H9 (cell line): ENCODE measurements at regions not wholly inside any gene's neighbourhood (a gene's known extent, or its start where the extent isn't known, plus 50 kb on each side); places are given as distances from the start of the nearest gene placed in this dataset.

ENCODE experiments used
- DNase-seq: peaks from one replicate; pipeline ENCODE4 v3.0.0-alpha.2; 2017
- H2AFZ ChIP-seq: one replicate; pipeline ENCODE4 v1.6.1; 2013; ENCODE audit warnings: mild to moderate bottlenecking, low read length, control low read depth, moderate library complexity
- H2AK5ac ChIP-seq: 2 replicates; pipeline ENCODE4 v1.6.1; 2013; ENCODE audit warnings: low read length, control low read depth, mixed read lengths; ENCODE audit not compliant: insufficient read length
- H2BK120ac ChIP-seq: one replicate; pipeline ENCODE4 v1.6.1; 2013; ENCODE audit warnings: low read depth, mild to moderate bottlenecking, low read length, control low read depth, inconsistent platforms; ENCODE audit not compliant: poor library complexity, severe bottlenecking
- H2BK12ac ChIP-seq: 2 replicates; pipeline ENCODE4 v1.6.1; 2013; ENCODE audit warnings: low read length, control low read depth, mixed read lengths, low read depth; ENCODE audit not compliant: insufficient read length
- H2BK15ac ChIP-seq: 2 replicates; pipeline ENCODE4 v1.6.1; 2013; ENCODE audit warnings: low read depth, low read length, control low read depth
- H2BK20ac ChIP-seq: one replicate; pipeline ENCODE4 v1.6.1; 2013; ENCODE audit warnings: low read depth, mild to moderate bottlenecking, low read length, control low read depth, inconsistent platforms; ENCODE audit not compliant: poor library complexity, severe bottlenecking
- H2BK5ac ChIP-seq: 2 replicates; pipeline ENCODE4 v1.6.1; 2013; ENCODE audit warnings: low read length, control low read depth, mixed read lengths; ENCODE audit not compliant: insufficient read length
- H3K14ac ChIP-seq: 2 replicates; pipeline ENCODE4 v1.6.1; 2013; ENCODE audit warnings: low read length, control low read depth; ENCODE audit not compliant: insufficient read depth
- H3K18ac ChIP-seq: 2 replicates; pipeline ENCODE4 v1.6.1; 2013; ENCODE audit warnings: low read depth, mild to moderate bottlenecking, mixed read lengths, low read length, control low read depth; ENCODE audit not compliant: insufficient read length
- H3K23ac ChIP-seq: 2 replicates; pipeline ENCODE4 v1.6.1; 2013; ENCODE audit warnings: low read length, control low read depth, mixed read lengths, low read depth; ENCODE audit not compliant: insufficient read length
- H3K23me2 ChIP-seq: 2 replicates; pipeline ENCODE4 v1.6.1; 2013; ENCODE audit warnings: low read depth, mild to moderate bottlenecking, mixed read lengths, low read length, control low read depth; ENCODE audit not compliant: insufficient read length, poor library complexity, severe bottlenecking
- H3K27ac ChIP-seq: 2 replicates; pipeline ENCODE4 v1.5.1; 2013; ENCODE audit warnings: low read length, control low read depth, mixed read lengths, low read depth; ENCODE audit not compliant: insufficient read length
- H3K27me3 ChIP-seq: 2 replicates; pipeline ENCODE4 v1.6.1; 2013; ENCODE audit warnings: low read length, control low read depth, inconsistent platforms; ENCODE audit not compliant: insufficient read depth
- H3K4ac ChIP-seq: 2 replicates; pipeline ENCODE4 v1.6.1; 2013; ENCODE audit warnings: low read depth, mild to moderate bottlenecking, control low read depth, inconsistent platforms, low read length, moderate library complexity
- H3K4me1 ChIP-seq: 2 replicates; pipeline ENCODE4 v1.6.1; 2013; ENCODE audit warnings: low read length, control low read depth, inconsistent platforms; ENCODE audit not compliant: insufficient read depth
- H3K4me2 ChIP-seq: 2 replicates; pipeline ENCODE4 v1.6.1; 2013; ENCODE audit warnings: low read length, control low read depth, mixed read lengths; ENCODE audit not compliant: insufficient read length, insufficient read depth
- H3K56ac ChIP-seq: 2 replicates; pipeline ENCODE4 v1.6.1; 2013; ENCODE audit warnings: low read depth, mild to moderate bottlenecking, mixed read lengths, low read length, control low read depth; ENCODE audit not compliant: insufficient read length
- H3K79me1 ChIP-seq: 2 replicates; pipeline ENCODE4 v1.6.1; 2013; ENCODE audit warnings: low read depth, mild to moderate bottlenecking, moderate library complexity, low read length, control low read depth, inconsistent platforms; ENCODE audit not compliant: insufficient read depth, poor library complexity, severe bottlenecking
- H3K79me2 ChIP-seq: 2 replicates; pipeline ENCODE4 v1.6.1; 2013; ENCODE audit warnings: low read length, control low read depth, inconsistent platforms; ENCODE audit not compliant: insufficient read depth
- H3K9ac ChIP-seq: 2 replicates; pipeline ENCODE4 v1.6.1; 2013; ENCODE audit warnings: low read length, control low read depth, mixed read lengths; ENCODE audit not compliant: insufficient read length; ENCODE audit errors: extremely low read depth
- H3K9me3 ChIP-seq: one replicate; pipeline ENCODE4 v1.6.1; 2013; ENCODE audit warnings: low read depth, low read length, inconsistent platforms; ENCODE audit not compliant: control insufficient read depth
- H3T11ph ChIP-seq: one replicate; pipeline ENCODE4 v1.6.1; 2013; ENCODE audit warnings: mild to moderate bottlenecking, low read length, control low read depth, inconsistent platforms
- H4K20me1 ChIP-seq: one replicate; pipeline ENCODE4 v1.6.1; 2013; ENCODE audit not compliant: control insufficient read depth, insufficient read length, insufficient read depth
- H4K5ac ChIP-seq: 2 replicates; pipeline ENCODE4 v1.6.1; 2013; ENCODE audit warnings: low read depth, mild to moderate bottlenecking, mixed read lengths, low read length, control low read depth; ENCODE audit not compliant: insufficient read length
- H4K8ac ChIP-seq: replicated peaks from 2 replicates; pipeline ENCODE4 v1.6.1; 2013; ENCODE audit warnings: low read length, control low read depth, mixed read lengths, low read depth; ENCODE audit not compliant: insufficient read length
- H4K91ac ChIP-seq: 2 replicates; pipeline ENCODE4 v1.6.1; 2013; ENCODE audit warnings: low read depth, mild to moderate bottlenecking, moderate library complexity, mixed read lengths, low read length, control low read depth; ENCODE audit not compliant: insufficient read length
- H3K27ac Mint-ChIP-seq, 3 experiments: 2 replicates in 2 of 3; 3 replicates in 1 of 3; pipeline ENCODE4 v1.8.0; 2020 to 2021; ENCODE audit warnings: mixed read lengths in 3 of 3, mild to moderate bottlenecking in 1 of 3, moderate library complexity in 1 of 3
- H3K27me3 Mint-ChIP-seq: 2 replicates; pipeline ENCODE4 v1.8.0; 2021; ENCODE audit warnings: low read depth, mild to moderate bottlenecking, moderate library complexity, mixed read lengths
- H3K36me3 Mint-ChIP-seq, 3 experiments: 2 replicates in 2 of 3; 3 replicates in 1 of 3; pipeline ENCODE4 v1.8.0; 2020 to 2021; ENCODE audit warnings: low read depth in 3 of 3, mixed read lengths in 3 of 3; ENCODE audit not compliant: insufficient read depth in 1 of 3
- H3K4me1 Mint-ChIP-seq, 2 experiments: 2 replicates each; pipeline ENCODE4 v1.8.0; 2020; ENCODE audit warnings: mixed read lengths in 2 of 2
- H3K4me3 Mint-ChIP-seq, 2 experiments: 2 replicates in 1 of 2; 3 replicates in 1 of 2; pipeline ENCODE4 v1.8.0; 2020 to 2021; ENCODE audit warnings: mild to moderate bottlenecking in 2 of 2, mixed read lengths in 2 of 2, moderate library complexity in 1 of 2
- H3K9me3 Mint-ChIP-seq, 2 experiments: 2 replicates in 1 of 2; 3 replicates in 1 of 2; pipeline ENCODE4 v1.8.0; 2020; ENCODE audit warnings: mild to moderate bottlenecking in 2 of 2, mixed read lengths in 2 of 2, moderate library complexity in 1 of 2
- CTCF ChIP-seq: fragments of 200-600 bp; sonication (generic); conservative IDR thresholded peaks from 3 replicates; pipeline ENCODE4 v1.8.0; 2021; ENCODE audit warnings: antibody characterized with exemption, mild to moderate bottlenecking
- WGBS: extraction: QIAGEN DNeasy Blood & Tissue Kit; methylation state at CpG from one replicate; pipeline ENCODE4 v1.1.7; 2013; ENCODE audit warnings: missing lambda C conversion rate, low lambda C conversion rate, mixed read lengths; ENCODE audit not compliant: insufficient read length; ENCODE audit errors: extremely low coverage; 5-methylcytosine and 5-hydroxymethylcytosine counted together

- Histone ChIP-seq H2AK5ac (no peak overlapping the region), H4K20me1 (no peaks in the 10 kb centered on the region), H3K14ac (no peak overlapping the region; the same call in 1 of the 2 replicates), H2BK20ac (no peak overlapping the region), H2AFZ (no peak overlapping the region), H2BK12ac (no peak overlapping the region), H3K23ac (no peak overlapping the region), H4K8ac (no peak overlapping the region), H3K79me1 (no peaks in the 10 kb centered on the region), H3K18ac (no peak overlapping the region), H3K79me2 (no peaks in the 10 kb centered on the region), H3K9ac (no peak overlapping the region), H3K56ac (no peak overlapping the region), H3K9me3 (no peaks in the 10 kb centered on the region), H3K4ac (no peak overlapping the region), H3K4me2 (no peak overlapping the region), H2BK120ac (no peak overlapping the region), H3K27ac (no peak overlapping the region), H4K5ac (no peak overlapping the region), H3K27me3 (no peaks in the 10 kb centered on the region), H3T11ph (no peak overlapping the region), H3K23me2 (no peaks in the 10 kb centered on the region), H3K4me1 (peaks cover 2% of the 10 kb centered on the region; the same call in 1 of the 2 replicates), H2BK15ac (no peak overlapping the region), H4K91ac (no peak overlapping the region), H2BK5ac (no peak overlapping the region)
- Mint-ChIP-seq H3K4me1 (peaks cover 11 to 13% of the 10 kb centered on the region in 2 experiments), H3K27me3 (no peaks in the 10 kb centered on the region; the same call in 1 of the 2 replicates), H3K9me3 (no peaks in the 10 kb centered on the region), H3K27ac (no peak overlapping the region; a peak in 1 of 7 replicates), H3K36me3 (no peaks in the 10 kb centered on the region), H3K4me3 (no peak overlapping the region)
- no peak for TF ChIP-seq CTCF
- no CpG with 5 or more reads among the region's 9 CpGs for WGBS
- DNase-seq = no peak
These were observed 58.8 kb upstream of the DOCK1 start for GRCh38 chr10:126846469-126846868.
